ENCODE measurements at regions not wholly inside any gene's neighbourhood (a gene's known extent, or its start where the extent isn't known, plus 50 kb on each side); places are given as distances from the start of the nearest gene placed in this dataset.

GRCh38 chr17:6322316-6322715 lies 112.6 kb downstream of the AIPL1 start:
- TF ChIP-seq CTCF (IDR thresholded peaks at IDR 0.05) (no peak), POLR2A (IDR thresholded peaks at IDR 0.05) (no peak)

Data from lower leg skin (tissue), 3 donors.